GM18498 (cell line): ENCODE measurements at regions not wholly inside any gene's neighbourhood (a gene's known extent, or its start where the extent isn't known, plus 50 kb on each side); places are given as distances from the start of the nearest gene placed in this dataset.
A peak's percentile ranks its signal among the peaks of the same experiment; 100 is the strongest.

Source experiments
- ATAC-seq: cut with Tn5 transposase; IDR thresholded peaks from one replicate; pipeline ENCODE4 v1.9.1; 2021; ENCODE audit warnings: mild to moderate bottlenecking, moderate library complexity; ENCODE audit not compliant: unreplicated experiment

DNA sequence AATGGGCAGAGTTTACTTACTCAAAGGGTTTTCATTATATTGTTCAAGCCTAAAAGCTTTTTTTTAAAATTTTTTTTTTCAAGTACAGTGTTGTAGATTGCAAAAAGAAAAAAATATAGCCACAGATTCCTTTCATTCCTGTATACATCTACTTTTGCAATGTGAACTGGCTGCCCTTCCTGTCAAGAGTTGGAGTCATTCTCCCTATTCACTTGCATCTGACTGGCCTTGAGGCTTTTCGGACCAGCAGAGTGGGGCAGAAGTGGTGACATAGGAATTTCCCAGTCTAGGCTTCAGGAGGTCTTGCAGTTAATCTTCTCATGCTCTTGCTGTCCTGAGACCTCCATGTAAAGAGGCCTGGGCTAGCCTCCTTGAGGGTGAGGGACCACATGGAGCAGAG lies 218.3 kb upstream of the CFAP20DC start:
- no peak for ATAC-seq

DNA sequence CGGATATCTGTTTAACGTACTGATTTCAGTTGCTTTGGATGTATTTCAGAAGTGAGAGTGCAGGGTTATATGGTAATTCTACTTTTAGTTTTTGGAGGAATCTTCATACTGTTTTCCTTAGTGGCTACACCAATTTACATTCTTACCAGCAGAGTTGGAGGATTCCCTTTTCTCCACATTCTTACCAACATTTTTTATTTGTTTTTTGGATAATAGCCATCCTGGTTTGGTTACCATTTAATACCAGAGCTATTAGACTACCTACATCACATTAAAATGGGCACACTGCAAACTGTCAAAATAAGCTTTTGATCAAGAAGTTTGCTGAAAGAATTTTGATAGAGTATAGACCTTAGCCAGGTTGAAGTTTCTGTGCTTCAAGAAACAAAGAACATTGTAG lies 217.2 kb upstream of the CFAP20DC start:
- no peak for ATAC-seq

DNA sequence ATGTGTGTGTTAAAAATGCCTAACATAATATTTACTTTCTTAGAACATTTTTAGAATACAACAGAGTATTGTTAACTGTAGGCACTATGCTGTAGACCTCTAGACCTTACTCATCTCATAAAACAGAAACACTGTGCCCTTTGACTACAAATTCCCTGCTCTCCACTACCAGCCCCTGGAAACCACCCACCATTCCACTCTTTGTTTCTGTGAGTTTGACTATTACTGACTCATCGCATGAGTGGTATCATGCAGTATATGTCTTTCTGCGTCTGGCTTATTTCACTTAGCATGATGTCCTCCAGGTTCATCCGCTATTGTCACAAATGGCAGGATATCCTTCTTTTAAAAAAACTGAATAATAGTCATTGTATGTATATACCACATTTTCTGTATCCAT lies 216.7 kb upstream of the CFAP20DC start:
- ATAC-seq = no peak

DNA sequence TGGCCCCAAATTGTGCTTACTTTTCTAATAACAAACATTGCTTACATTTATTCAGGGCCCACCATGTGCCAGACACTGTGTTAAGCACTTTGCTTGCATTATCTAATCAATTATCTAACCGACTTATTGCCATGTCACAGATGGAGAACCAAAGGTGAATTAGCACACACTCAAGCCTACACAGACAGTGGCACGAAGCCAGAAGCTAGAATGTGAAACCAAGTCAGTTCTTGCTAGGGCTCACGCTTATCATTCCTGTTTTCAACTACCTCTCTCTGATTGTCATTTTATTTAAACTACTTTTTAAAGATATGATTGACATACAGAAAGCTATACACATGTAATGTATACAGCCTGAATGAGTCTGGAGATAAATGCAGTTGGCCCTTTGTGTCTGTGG lies 215.7 kb upstream of the CFAP20DC start:
- no peak for ATAC-seq

GRCh38 chr3:59264366-59264765 lies 214.5 kb upstream of the CFAP20DC start:
- ATAC-seq = no peak

GRCh38 chr3:59263152-59263551 lies 213.3 kb upstream of the CFAP20DC start:
- ATAC-seq = no peak

DNA sequence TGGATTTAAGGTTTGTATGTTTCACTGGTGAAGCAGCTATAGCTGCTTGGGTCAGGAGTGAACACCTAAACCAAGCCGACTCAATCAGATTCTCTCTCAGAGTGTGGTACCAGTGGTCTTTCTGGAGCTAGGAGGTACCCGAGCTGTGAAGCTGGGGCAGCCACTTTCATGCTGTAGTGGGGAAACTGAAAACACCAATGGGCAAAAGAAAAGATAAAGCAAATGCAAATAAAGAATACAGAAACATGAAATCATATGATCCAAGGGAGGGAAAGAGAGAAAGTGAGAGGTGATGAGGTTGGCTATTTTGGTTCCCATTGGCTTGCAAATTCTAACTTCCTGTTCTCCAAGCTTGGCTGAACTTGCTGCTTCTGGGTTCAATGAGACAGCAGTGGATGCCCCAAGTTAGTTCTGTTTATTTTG lies 212.3 kb upstream of the CFAP20DC start:
- peak; percentile 93 for ATAC-seq

DNA sequence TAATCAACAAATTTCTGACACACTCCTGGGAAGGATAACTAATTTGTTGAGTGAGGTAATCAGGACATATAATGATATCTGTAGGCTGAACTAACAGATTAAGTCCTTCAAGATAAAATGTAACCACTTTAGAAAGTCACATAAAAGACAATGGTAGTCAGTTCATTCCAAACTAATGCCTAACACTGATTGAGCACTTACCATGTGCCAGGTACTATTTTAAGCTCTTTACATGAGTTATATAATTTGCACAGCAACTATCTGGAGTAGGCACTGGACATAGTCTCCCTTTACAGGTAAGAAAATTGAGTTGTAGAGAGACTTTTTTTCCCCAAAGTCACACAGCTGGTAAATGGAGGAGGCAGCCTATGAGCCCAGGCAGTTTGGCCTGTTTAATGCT lies 211.2 kb upstream of the CFAP20DC start:
- ATAC-seq = no peak

DNA sequence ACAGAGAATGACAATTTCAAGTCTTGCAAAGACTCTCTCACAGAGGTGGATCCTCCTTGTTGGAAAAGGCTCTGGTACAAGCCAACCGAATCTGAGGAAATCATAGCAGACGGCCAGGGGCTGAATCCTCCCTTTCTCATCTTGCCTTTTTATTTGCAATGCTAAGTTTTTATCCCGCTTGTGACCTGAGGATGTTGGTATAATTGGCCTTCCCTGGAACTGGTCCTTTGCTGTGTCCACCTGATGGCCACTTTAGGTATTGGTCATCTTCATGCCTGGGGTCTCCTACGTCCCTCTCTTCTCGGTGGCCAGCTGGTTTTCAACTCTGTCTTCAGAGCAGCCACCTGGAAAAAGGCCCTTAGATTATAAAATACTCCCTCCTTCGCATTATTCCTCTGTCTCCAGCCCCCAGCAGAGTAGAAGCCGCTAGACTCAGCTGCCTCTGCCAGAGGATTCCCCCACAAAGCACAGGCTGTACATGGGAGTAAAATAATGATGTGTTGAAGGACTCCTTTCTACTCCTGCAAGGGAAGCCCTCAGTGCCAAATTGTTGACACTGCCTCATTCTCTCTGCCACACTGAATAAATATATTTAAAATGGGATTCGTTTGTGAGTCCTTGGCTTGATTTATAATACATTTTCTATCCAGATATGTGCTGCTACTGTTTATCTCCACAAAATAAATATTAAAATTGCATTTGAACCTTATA lies 208.9 kb upstream of the CFAP20DC start:
- no peak for ATAC-seq

DNA sequence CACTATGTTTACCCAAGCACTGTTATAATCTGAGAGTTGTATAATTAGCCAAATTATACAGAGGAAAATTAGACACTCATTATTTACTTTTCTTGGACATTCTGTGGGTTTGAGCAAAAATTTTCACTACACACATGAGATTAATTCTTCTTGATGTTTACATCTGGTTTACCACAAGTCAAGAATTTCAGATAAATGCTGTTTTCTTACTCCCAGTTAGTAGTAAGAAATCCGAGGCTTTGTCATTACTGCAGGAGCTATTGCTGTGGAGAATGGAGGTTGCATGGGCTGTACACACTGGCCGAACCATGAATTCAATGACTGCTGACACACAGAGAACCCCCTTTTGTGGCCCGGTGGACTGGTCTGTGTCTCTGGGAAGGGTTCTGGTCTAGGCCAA lies 207.7 kb upstream of the CFAP20DC start:
- ATAC-seq = no peak

GRCh38 chr3:59256230-59256629 lies 206.4 kb upstream of the CFAP20DC start:
- no peak for ATAC-seq

DNA sequence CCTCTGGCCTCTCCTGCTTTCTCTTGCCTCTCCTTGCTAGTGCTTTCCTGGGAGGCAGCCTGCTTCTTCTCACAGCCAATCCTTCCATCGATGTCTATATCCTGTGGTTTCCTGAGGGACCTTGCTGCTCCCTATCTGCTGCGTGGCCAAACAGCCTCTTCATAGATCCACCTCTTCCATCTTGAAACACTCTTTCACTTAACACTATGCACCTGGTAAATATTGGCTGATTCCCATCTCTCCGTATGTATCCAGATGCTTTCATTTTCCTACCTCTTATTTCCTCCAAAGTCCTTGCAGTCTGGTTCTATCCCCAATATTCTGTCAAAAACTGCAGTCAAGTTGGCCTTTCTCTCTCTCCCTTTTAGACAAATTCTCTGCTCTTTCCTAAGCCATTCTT lies 205.2 kb upstream of the CFAP20DC start:
- ATAC-seq = no peak

GRCh38 chr3:59254433-59254832 lies 204.6 kb upstream of the CFAP20DC start:
- no peak for ATAC-seq

DNA sequence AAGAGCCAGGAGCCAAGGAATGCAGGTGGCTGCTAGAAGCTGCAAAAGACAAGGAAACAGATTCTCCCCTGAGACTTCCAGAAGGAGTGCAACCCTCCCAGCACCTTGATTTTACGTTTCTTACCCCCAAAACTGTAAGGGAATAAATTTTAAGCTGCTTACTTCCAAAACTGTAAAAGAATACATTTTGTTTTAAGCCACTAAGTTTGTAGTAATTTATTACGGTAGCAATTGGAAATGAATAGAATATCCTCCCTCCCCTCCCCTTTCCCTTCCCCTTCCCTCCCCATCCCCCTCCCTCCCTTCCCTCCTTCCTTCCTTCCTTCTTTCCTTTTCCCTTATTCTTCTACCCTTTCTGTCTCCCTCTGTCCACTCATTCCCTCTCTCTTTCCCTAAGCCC lies 203.7 kb upstream of the CFAP20DC start:
- ATAC-seq = no peak

GRCh38 chr3:59251869-59252268 lies 202.0 kb upstream of the CFAP20DC start:
- ATAC-seq = no peak

GRCh38 chr3:59250600-59250999 lies 200.8 kb upstream of the CFAP20DC start:
- ATAC-seq = no peak

GRCh38 chr3:59249698-59250361 lies 200.0 kb upstream of the CFAP20DC start:
- no peak for ATAC-seq

DNA sequence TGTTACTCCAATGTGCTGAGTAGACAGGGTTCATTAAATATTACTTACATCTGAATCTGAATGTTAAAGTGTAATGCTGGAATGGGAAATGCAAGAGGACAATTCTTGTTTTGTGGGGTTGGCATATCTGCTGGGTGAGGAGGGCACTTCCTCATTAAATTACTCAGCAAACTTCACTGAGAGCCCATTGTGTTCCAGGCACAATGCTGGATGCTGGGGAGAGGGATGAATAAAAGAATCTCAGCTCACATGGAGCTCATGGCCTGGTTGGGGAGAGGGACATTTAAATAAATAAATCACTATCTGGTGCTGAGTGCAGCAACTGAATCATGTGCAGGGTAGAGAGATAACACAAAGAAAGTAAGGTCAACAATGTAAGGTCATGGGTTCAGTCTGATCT lies 199.2 kb upstream of the CFAP20DC start:
- ATAC-seq = no peak

GRCh38 chr3:59247402-59247841 lies 197.6 kb upstream of the CFAP20DC start:
- ATAC-seq = peak; percentile 52

DNA sequence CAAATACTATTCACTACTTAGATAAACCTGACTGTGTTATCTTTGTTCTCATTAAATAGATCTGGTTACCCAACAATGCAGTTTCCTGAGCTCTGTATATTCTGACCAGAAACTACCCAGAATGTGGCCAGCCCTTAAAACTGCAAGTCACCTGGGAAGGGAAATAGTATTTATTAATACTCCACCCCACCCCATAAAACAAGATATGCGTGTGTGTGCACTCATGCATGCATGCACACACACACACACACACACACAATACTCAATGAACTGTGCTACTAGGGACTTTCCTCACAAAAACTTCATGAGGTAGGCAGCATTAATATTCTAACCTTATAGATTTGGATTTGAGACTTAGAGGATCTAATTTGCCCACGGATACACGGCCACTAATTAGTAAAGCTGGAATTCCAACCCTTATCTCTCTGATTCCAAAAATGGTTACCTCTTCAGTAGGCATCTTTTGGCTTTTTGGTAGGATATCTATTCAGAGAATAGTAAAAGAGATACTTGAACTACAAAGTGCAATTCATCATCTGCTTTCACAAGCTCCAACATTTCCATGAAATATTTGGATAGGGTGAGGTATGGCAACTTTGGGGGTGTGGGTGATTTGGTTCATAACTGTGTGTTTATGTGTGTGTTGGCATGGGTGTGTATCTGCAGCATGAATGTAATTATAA lies 197.0 kb upstream of the CFAP20DC start:
- ATAC-seq = peak; percentile 54

GRCh38 chr3:59245859-59246501 lies 196.2 kb upstream of the CFAP20DC start:
- ATAC-seq = no peak
